T follicular helper cell (primary cell): ENCODE measurements at regions not wholly inside any gene's neighbourhood (a gene's known extent, or its start where the extent isn't known, plus 50 kb on each side); places are given as distances from the start of the nearest gene placed in this dataset.

ENCODE experiments used
- DNase-seq: peaks from one replicate; pipeline ENCODE4 v3.0.0-alpha.2; 2020; ENCODE audit warnings: low read depth

DNA sequence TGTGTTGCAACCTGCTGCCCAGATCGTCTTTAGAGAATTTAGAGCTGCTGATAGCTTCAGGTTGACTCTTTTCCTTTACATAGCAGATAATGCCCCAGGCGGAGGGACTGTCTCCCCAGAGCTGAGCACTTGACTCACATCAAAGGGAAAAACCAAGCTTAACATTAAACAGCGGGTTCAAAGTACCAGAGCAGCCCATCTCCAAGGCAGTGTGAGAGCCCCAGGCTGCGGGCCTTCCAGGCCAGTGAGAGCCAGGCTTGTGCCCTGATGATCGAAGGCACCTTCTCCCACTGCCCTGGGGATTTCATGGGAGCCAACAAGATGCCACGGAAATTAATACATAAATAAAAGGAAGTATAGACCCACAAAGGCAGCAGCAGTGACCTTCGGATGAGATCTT lies 275.6 kb downstream of the XXYLT1 start:
- no peak for DNase-seq

GRCh38 chr3:194995922-194996321 lies 275.0 kb downstream of the XXYLT1 start:
- DNase-seq, result no peak

- no peak for DNase-seq
These were observed 274.2 kb downstream of the XXYLT1 start for GRCh38 chr3:194996746-194997145.

DNA sequence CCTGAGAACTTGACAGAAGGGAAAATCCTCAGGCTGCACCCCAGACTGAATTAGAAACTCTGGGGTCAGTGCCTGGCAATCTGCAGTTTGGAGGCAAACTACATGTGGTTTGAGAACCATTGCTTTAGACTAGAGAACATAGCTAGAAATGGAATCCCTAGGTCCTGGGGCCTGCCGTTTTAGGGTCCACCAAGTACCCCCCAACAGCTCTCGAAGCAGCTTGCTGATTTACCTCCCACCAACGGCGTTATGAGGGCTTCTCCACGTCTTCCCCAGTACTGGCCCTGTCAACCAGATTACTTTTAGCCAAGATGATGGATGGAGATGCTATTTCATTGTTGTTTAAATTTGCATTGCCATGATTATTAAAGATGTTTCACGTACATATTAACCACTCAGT lies 272.5 kb downstream of the XXYLT1 start:
- no peak for DNase-seq

DNA sequence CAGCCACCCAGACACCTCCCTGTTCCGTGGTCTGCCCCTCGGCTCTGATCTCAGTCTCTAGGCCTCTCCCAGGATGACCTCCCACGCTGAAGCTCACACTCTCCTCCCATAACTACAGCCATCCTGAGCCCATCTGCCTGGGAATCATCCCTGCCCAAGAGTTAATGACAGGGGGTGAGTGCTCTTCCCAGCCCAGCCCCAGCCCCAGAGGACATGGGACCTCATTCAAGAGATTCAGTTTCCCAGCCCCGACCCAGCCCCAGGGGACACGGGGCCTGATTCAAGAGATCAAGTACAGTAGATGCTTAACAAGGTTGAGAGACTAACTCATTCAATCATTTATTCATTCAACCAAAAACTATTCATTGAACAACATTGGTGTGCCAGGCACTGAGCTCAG lies 272.0 kb downstream of the XXYLT1 start:
- no peak for DNase-seq

- DNase-seq, result no peak
These were observed 271.5 kb downstream of the XXYLT1 start for GRCh38 chr3:194999491-194999890.

DNA sequence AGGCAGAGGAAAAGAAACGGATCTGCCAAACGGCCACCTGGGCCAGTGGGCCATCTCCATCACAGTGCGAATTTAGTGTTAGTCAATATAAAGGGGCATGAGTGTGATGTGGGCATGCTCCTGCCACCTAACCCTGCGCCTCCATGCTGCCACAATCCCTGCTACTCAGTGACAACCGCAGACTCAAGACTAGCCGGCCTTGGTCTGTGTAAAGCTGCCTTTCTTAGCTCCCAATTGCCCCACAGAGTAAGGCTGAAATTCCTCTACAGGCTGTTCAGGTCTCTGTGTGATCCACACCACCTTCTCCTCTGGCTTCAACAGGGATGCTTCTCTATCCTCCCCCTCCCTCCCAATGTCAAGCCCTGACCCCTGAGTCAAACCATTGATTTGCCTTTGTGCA lies 269.7 kb downstream of the XXYLT1 start:
- no peak for DNase-seq

- no peak for DNase-seq
These were observed 268.7 kb downstream of the XXYLT1 start for GRCh38 chr3:195001961-195002861.

- DNase-seq, result no peak
These were observed 267.7 kb downstream of the XXYLT1 start for GRCh38 chr3:195003006-195003892.

GRCh38 chr3:195003893-195004289 lies 267.1 kb downstream of the XXYLT1 start:
- no peak for DNase-seq

DNA sequence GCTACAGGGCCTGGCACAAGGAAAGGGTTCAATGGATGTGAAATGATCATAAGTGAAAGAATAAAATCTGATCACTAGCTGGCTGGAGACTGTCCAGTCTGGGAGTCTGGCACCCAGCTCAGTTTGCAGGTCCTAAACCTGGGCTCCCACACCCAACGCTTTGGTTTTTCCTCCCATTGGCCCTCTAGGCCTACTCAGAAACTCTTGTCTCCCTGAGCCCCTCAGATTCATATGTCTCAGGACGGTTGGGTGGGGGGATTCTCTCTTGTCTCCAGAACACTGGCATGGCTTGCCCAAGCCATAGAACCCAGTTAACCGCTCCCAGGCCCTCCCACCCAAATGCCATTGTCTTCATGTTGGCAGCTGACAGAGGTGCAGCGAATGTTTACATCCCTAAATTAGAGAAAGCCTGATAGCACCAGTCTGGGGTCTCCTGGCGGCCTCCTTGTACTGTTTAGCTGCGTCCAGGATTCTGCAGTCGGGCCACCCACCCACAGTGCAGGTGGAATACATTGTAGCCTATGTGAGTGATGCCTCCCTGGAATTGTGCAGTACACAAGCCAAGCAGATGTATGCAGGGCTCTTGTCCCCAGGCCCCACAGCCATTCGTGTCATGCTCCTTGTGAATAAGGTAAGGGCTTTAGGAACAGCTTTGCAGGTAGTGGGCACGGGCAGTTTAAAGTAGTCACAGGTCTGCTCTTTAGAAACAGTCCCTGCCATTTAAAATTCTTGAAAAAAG lies 266.3 kb downstream of the XXYLT1 start:
- no peak for DNase-seq

GRCh38 chr3:195005251-195005620 lies 265.7 kb downstream of the XXYLT1 start:
- DNase-seq, result no peak

DNA sequence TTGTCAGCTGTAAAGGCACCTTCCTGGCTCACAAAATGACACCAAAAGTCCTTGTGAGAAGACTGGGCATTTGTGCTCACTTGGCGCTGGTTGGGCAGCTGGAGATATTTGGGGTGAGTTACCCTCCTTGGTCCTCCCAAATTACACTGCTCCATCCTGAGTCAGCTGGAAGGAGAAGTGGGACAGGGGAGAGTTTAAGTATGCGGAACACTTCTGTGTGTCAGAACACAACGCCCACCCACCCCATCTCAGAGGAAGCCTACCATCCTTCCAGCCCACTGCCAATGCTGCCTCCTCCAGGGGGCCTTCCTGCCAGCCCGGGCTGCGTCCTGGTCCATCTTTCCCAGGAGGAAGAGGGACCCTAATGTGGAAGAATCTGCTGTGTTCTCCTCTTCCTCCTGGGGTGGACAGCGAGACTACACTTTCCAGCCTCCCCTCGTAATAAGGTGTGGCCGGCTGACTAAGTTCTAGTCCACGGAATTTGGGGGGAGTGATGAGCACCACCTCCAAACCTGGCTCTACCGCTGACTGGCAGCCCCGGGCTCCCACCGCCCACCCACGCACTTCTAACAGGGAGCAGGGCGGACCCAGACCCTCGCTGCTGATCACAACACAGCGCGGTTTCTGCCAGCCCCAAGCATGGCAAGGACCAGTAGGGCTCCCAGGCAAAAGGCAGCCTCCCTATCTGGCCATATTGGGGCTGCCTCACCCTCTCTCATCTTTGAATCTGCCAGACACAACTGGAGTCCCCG lies 265.0 kb downstream of the XXYLT1 start:
- DNase-seq, result no peak

DNA sequence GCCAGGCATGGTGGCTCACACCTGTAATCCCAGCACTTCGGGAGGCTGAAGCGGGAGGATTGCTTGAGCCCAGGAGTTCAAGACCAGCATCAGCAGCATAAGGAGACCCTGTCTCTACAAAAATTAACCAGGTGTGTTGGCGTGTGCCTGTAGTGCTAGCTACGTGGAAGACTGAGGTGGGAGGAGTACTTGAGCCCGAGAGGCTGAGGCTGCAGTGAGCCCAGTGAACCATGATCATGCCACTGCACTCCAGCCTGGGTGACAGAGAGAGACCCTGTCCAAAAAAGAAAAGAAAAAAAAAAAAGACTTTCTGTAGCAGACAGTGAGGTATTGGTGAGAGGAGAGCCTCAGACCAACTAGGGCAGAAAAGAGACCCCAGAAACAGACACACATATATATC lies 263.8 kb downstream of the XXYLT1 start:
- no peak for DNase-seq

DNA sequence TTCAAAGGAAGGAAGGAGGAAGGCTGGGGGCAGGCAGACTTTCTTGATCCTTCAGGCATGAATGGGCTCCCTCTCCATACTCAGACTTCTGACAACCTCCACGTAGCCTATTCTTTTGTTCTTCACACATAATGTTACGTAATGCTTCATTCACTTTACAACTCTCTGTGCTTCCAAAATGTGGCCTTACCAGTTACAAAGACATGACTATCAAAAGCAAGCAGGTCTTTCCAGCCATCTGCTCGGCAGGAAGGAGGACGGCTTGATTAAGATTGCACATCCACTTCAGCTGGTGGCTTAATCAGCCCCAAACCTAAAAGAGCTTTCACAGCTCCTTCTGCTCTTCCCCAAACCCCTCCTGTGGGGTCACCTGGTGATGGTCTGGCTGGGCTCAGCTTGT lies 263.2 kb downstream of the XXYLT1 start:
- no peak for DNase-seq

- no peak for DNase-seq
These were observed 262.1 kb downstream of the XXYLT1 start for GRCh38 chr3:195008816-195009215.

- no peak for DNase-seq
These were observed 261.3 kb downstream of the XXYLT1 start for GRCh38 chr3:195009616-195010015.

GRCh38 chr3:195010551-195011100 lies 260.3 kb downstream of the XXYLT1 start:
- no peak for DNase-seq

- no peak for DNase-seq
These were observed 259.6 kb downstream of the XXYLT1 start for GRCh38 chr3:195011231-195011834.

DNA sequence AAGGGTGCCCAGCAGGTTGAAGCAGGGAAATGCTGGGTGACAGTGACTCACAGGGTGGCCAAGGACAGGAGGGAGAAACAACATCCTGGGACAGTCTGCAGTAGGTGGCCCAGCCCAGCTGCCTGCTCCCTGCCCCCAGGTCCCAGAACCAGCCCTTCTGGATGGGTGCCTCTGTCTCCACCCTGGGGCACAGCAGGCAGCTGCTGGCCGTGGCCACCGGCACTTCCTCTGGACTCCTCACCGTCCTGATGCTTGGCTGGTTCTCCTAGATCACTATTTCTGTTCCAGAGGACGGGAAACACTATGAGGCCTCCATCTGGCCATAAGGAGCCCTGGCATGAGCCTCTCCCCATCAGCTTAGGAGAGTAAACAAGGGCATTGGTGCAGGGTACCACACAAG lies 258.9 kb downstream of the XXYLT1 start:
- no peak for DNase-seq

DNA sequence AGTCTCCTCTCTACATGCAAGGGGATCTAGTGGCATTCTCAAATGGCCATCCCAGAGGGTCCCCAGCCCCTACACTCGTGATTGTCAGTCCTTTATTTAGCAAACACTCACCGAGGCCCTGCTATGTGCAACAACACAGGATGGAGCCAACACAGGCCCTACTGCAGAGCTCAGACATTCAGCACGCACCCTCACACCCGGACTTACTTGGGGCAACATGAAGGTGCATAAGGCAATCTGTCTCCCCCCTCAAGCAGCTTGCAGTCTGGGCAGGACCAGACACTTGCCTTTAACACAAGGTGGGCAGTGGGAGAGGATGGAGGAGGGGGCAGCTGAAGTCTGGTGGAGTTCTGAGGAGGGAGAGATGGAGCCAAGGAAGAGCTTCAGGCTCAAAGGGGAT lies 258.4 kb downstream of the XXYLT1 start:
- DNase-seq, result no peak
